ENCODE measurements at regions not wholly inside any gene's neighbourhood (a gene's known extent, or its start where the extent isn't known, plus 50 kb on each side); places are given as distances from the start of the nearest gene placed in this dataset.

- DNase-seq (ENCODE audit: low read depth), result no peak
Measured at GRCh38 chr2:43052204-43052943, 174.0 kb downstream of the ZFP36L2 start.

DNA sequence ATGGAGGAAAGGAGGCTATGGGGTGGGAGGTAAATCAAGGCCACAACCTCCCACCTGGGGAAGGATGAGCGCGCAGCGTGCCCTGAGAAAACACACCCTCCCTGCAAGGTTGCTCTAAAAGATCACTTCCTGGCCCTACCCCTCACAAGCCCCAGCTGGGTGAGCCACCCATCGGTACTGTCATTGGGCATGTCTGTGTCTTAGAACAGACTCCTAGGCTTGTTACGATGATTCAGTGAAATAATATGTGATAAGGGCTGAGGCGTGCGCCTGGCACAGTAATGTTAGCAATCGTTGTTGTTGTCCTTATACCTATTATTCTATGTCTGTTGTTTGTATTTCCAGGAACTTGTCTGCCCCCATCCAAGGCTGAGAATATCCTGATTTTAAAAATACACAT is 175.1 kb downstream of the ZFP36L2 start:
- DNase-seq (ENCODE audit: low read depth), result no peak

DNA sequence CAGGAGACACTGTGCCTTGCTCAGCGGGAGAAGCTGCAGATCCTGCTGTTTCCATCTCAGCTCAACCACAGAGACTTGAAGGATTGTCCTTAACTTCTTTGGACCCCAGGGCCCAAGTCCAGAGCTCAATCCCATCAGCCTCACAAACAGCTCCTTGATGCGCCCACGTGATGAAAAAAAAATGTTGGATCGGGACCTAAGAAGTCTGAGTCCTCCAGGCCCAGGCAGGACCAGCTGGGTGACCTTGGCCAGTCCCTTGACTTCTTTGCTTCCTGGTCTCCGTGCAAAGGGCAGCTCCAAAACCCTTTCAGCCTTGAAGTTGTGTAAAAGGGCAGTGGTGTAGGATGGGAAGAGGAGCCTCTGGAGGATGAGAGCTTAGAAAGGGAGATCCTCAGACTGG is 175.5 kb downstream of the ZFP36L2 start:
- no peak for DNase-seq (ENCODE audit: low read depth)

- DNase-seq (ENCODE audit: low read depth), result no peak
Measured at GRCh38 chr2:43049836-43050801, 176.3 kb downstream of the ZFP36L2 start.

DNA sequence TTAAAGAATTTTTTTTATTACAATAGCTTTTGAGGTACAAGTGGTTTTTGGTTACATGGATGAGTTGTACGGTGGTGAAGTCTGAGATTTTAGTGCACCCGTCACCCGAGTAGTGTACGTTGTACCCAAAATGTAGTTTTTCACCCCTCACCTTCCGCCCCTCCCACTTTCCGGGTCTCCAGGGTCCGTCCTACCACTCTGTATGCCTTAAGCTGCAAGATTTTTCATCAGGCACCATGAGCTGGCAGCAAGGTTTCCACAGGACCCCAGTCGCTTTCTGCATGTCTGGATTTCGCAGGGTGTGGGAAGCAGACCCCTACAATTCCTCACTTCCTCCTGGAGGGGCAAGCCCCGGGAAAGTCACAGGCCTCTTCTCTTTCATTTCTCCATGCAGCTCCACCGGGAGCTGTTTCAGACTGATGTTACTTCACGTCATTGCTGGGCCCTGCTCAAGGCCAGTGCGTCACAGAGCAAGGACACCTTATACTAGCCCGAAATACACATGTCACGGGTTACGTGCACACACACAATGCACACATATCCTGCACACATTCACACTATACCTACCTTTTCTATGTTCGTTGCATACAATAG is 179.1 kb downstream of the ZFP36L2 start:
- DNase-seq (ENCODE audit: low read depth), result no peak

DNA sequence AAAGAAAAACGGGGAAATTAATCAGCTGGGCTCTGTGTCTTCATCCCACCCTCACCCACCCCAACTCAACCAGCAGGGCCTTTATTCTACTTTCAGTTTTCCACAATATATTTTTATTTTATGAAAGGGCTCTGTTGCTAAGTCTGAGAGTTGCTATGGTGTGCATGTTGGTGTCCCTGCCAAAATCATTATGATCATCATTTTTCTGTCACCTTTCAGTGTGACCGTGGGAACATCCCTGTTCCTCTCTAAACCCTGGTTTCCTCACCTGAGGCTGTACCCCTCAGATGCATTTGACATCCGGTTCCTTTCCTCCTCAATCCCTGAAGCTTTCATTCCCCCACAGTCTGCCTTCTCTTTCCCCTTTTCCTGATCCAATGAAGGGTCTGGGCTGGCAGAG is 180.5 kb downstream of the ZFP36L2 start:
- no peak for DNase-seq (ENCODE audit: low read depth)

GRCh38 chr2:43044093-43044681 is 182.2 kb downstream of the ZFP36L2 start:
- no peak for DNase-seq (ENCODE audit: low read depth)

DNA sequence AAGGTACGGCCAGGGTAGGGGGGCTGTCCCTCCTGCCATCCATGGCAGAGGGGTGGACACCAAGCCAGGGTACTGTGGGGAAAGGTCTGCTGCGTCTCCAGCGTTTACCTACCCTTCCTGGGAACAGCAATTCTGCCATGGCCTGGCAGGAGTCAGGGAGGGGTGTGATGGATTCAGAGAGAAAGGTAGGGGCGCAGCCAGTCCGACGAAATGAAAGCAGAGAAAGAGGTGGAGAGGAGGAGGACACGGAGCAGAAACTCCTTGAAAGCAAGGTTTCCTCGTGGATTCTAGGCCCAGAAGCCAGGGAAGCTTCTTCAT is 182.9 kb downstream of the ZFP36L2 start:
- no peak for DNase-seq (ENCODE audit: low read depth)

GRCh38 chr2:43041661-43042360 is 184.6 kb downstream of the ZFP36L2 start:
- peak; percentile 81 for DNase-seq (ENCODE audit: low read depth)

DNA sequence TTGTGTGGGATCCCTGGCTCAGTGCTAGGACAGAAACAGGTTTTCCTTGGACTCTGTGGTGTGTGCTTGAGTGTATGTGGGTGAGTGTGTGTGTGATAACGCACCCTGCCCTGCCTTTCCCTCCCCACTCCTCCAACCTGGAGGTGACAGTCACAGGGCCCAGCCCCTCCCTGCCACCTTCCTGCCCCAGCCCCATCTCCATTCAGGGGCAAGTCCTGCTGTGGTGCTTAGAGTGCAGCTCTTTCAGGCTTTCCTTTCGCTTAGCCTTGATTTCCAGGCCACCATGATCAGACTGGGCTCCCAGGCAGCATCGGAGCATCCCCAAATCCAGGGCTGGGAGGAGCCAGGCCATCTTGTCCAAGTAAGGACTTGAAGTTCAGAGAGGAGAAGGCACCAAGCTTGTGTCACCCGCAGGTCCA is 185.2 kb downstream of the ZFP36L2 start:
- DNase-seq (ENCODE audit: low read depth), result no peak

DNA sequence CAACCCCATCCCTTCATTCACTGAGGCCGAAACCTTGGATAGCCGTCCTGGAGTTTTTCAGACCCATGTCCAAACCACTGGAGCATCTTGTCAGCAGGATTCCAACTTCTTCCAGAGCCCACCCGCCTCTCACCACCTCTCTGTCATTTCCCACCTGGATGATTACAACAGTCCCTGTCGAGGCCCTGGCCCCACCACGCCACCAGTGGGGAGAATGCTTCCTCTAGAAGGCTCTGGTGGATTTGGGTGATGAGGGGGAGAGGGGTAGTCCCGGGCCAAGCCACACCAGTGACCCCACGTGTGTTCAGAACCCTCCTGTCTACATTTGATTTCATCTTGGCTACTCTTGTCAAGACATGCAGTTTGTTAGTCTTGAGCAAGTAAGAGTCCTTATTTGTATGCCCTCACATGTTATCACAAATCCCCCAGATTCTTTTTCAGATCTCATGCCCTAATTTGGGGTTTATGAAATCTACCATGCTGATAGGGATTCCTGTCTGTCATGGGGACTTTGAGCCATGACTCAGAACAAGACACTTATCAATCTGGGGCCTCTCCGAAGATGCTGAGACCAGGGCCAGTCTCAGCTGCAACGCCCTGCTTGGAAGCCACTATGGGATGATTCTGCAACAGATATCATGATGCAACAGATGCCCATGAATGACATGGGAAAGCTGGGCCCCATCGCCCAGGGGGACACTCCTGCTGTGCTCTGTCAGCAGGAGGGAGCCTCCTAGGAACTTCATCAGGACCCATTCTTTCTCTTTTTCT is 186.1 kb downstream of the ZFP36L2 start:
- no peak for DNase-seq (ENCODE audit: low read depth)

- no peak for DNase-seq (ENCODE audit: low read depth)
Measured at GRCh38 chr2:43039376-43040080, 186.9 kb downstream of the ZFP36L2 start.

- no peak for DNase-seq (ENCODE audit: low read depth)
Measured at GRCh38 chr2:43038696-43039094, 187.7 kb downstream of the ZFP36L2 start.

DNA sequence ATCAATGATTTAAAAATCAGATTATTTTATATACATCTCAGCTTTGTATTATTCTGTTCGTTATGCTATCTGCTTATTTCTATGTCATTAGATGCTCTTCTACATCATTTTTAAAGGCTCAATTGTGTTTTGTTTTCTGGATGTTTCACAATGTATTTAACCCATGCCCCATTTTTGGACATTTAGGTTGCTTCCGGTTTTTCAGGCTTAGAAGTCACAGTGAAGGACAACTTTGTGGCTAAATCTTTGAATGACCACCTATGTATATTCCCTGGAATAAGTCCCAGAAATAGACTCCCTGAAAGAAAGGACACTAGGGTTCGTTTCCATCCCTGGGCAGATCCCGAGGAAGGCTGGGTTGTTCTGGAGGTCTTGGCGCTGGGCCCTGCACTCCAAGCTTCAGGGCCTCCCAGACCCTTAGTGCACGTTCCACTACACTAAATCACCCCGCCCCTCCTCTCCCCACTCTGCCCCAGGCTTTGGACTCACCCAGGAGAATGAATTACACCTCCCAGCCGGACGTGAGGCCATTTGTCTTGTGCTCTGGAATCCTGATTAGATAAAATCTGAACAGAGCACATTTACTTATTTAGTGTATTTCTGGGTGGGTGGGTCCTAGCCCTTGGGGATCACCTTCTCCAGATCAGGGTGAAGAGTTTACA is 188.2 kb downstream of the ZFP36L2 start:
- DNase-seq (ENCODE audit: low read depth), result peak; percentile 20

- no peak for DNase-seq (ENCODE audit: low read depth)
Measured at GRCh38 chr2:43035922-43036321, 190.5 kb downstream of the ZFP36L2 start.

DNA sequence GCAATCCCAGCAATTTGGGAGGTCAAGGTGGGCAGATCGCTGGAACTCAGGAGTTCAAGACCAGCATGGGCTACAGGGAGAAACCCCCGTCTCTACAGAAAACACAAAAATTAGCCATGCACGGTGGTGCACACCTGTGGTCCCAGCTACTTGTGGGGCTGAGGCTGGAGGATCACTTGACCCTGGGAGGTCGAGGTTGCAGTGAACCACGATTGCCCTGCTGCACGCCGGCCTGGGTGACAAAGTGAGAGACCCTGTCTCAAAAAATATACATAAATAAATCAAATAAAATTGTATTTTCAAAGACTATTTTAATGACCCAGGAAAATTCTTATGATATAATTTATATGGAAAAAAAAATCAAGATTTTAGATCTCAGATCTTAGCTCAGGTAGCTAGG is 191.5 kb downstream of the ZFP36L2 start:
- DNase-seq (ENCODE audit: low read depth), result no peak

DNA sequence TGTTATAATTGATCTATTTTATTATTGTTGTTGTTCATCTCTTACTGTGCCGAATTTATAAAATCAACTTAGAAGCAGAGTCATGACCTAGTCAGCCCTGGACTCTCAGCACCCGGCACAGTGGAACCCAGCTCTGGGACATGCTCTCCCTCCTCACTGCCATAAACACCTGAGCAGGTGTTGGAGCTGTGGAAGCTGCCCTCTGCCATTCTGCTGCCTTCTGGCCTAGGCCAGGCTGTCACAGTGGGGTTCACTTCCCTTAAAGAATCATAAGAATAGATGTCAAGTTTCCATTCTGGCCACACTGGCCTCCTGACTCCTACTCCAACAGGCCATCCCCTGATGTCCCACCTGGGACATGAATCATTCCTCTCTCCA is 192.2 kb downstream of the ZFP36L2 start:
- no peak for DNase-seq (ENCODE audit: low read depth)

GRCh38 chr2:43033466-43034241 is 192.8 kb downstream of the ZFP36L2 start:
- no peak for DNase-seq (ENCODE audit: low read depth)

- no peak for DNase-seq (ENCODE audit: low read depth)
Measured at GRCh38 chr2:43033016-43033270, 193.5 kb downstream of the ZFP36L2 start.

Measured in fibroblast of the conjunctiva (primary cell).